HepG2 (cell line): ENCODE measurements at regions not wholly inside any gene's neighbourhood (a gene's known extent, or its start where the extent isn't known, plus 50 kb on each side); places are given as distances from the start of the nearest gene placed in this dataset.

Experiments used
- ATAC-seq: fragments of 200-7000 bp; cut with Tn5 transposase; 3 replicates; pipeline ENCODE4 v1.9.1; 2020; ENCODE audit warnings: mild to moderate bottlenecking, moderate library complexity
- BruUV-seq: library from RNA; stranded (reverse); fragments of 400-500 nt; replicated peaks from 2 replicates; lab custom pipeline; 2021; lab: Mats Ljungman, UMichigan
- CTCF ChIA-PET: fragments of 300-600 bp; formaldehyde crosslinking; extraction: SDS; loops from one replicate; lab custom pipeline; 2021; ENCODE audit warnings: low total read pairs, inconsistent platforms, low intra/inter-chr PET ratio; lab: Yijun Ruan, JAX
- POLR2A ChIA-PET: fragments of 350-600 bp; sonication (Branson Sonifier 250); formaldehyde crosslinking; loops from one replicate; lab custom pipeline; 2020; ENCODE audit warnings: antibody characterized with exemption, inconsistent platforms; lab: Yijun Ruan, JAX
- DNase-seq: peaks from one replicate; pipeline ENCODE4 v3.0.0-alpha.2; 2015; ENCODE audit warnings: low spot score
- FAIRE-seq: peaks from 3 replicates; lab custom pipeline; 2011; peaks lifted over from hg19 to GRCh38; lab: Jason Lieb, UNC
- H2AFZ ChIP-seq: one replicate; pipeline ENCODE4 v1.6.1; 2011; ENCODE audit warnings: low read length, inconsistent platforms
- H3K27ac ChIP-seq: fragments of 300-600 bp; 3 replicates; pipeline ENCODE4 v1.8.0; 2011; ENCODE audit warnings: mixed run types, mild to moderate bottlenecking, mixed read lengths, low read length, inconsistent platforms; ENCODE audit not compliant: insufficient read depth; ENCODE audit errors: extremely low read length
- H3K27me3 ChIP-seq, 2 experiments: fragments of 200-600 bp in 1 of 2; 2 replicates in 1 of 2; 3 replicates in 1 of 2; pipeline versions ENCODE4 v1.6.0 to v1.8.0; 2011; ENCODE audit warnings: low read length in 2 of 2, mild to moderate bottlenecking in 2 of 2, moderate library complexity in 2 of 2, inconsistent platforms in 1 of 2; ENCODE audit not compliant: insufficient read depth in 2 of 2, control insufficient read depth in 1 of 2
- H3K36me3 ChIP-seq, 2 experiments: fragments of 200-600 bp in 1 of 2; replicated peaks in 1 of 2; 2 replicates in 1 of 2; 3 replicates in 1 of 2; pipeline versions ENCODE4 v1.5.1 to v1.8.0; 2011; ENCODE audit warnings: low read length in 2 of 2, inconsistent platforms in 1 of 2; ENCODE audit not compliant: insufficient read depth in 2 of 2, control insufficient read depth in 1 of 2
- H3K4me1 ChIP-seq: 2 replicates; pipeline ENCODE4 v1.5.1; 2012; ENCODE audit warnings: low read length, inconsistent platforms; ENCODE audit not compliant: insufficient read depth
- H3K4me2 ChIP-seq: 2 replicates; pipeline ENCODE4 v1.6.0; 2011; ENCODE audit warnings: low read depth, low read length, inconsistent platforms
- H3K4me3 ChIP-seq, 3 experiments: fragments of 200-600 bp in 1 of 3; sonication (generic), shearing (Covaris generic) in 1 of 3; replicated peaks in 1 of 3; 2 replicates each; pipeline ENCODE4 v1.5.1; 2011 to 2016; ENCODE audit warnings: low read length in 3 of 3, inconsistent platforms in 2 of 3, low read depth in 2 of 3, mild to moderate bottlenecking in 2 of 3, control low read depth in 1 of 3, mixed read lengths in 1 of 3; ENCODE audit not compliant: insufficient read depth in 1 of 3
- H3K79me2 ChIP-seq: one replicate; pipeline ENCODE4 v1.6.1; 2011; ENCODE audit warnings: low read length, inconsistent platforms; ENCODE audit not compliant: insufficient read depth
- H3K9ac ChIP-seq: 2 replicates; pipeline ENCODE4 v1.6.0; 2011; ENCODE audit warnings: mild to moderate bottlenecking, low read depth, low read length, inconsistent platforms; ENCODE audit not compliant: insufficient read depth
- H3K9me3 ChIP-seq: 2 replicates; pipeline ENCODE4 v1.5.1; 2012; ENCODE audit warnings: mild to moderate bottlenecking, low read length
- H4K20me1 ChIP-seq: 2 replicates; pipeline ENCODE4 v1.6.0; 2011; ENCODE audit warnings: inconsistent platforms, mild to moderate bottlenecking, low read length, moderate library complexity; ENCODE audit not compliant: insufficient read depth
- AKAP8 ChIP-seq: sonication (generic); formaldehyde crosslinking; IDR thresholded peaks from 2 replicates; pipeline ENCODE4 v1.5.1; 2020; ENCODE audit warnings: mild to moderate bottlenecking, missing genetic modification reagents
- POLR2A ChIP-seq, 2 experiments: IDR thresholded peaks; 2 replicates each; pipeline ENCODE4 v1.6.1; 2011; ENCODE audit warnings: low read depth in 2 of 2, low read length in 2 of 2, mild to moderate bottlenecking in 1 of 2, moderate library complexity in 1 of 2; ENCODE audit not compliant: insufficient read depth in 1 of 2
- SNAPC4 ChIP-seq: sonication (generic); formaldehyde crosslinking; IDR thresholded peaks from 2 replicates; pipeline ENCODE4 v1.4.0; 2020; ENCODE audit warnings: mild to moderate bottlenecking, missing genetic modification reagents
- SP140L ChIP-seq: sonication (generic); formaldehyde crosslinking; IDR thresholded peaks from 2 replicates; pipeline ENCODE4 v1.4.0; 2020; ENCODE audit warnings: missing genetic modification reagents, borderline replicate concordance
- SP5 ChIP-seq: IDR thresholded peaks from 2 replicates; pipeline ENCODE4 v1.6.1; 2016; ENCODE audit warnings: low read depth, borderline replicate concordance
- ZNF407 ChIP-seq: sonication (generic); formaldehyde crosslinking; IDR thresholded peaks from one replicate; pipeline ENCODE4 v1.5.1; 2020; ENCODE audit warnings: mild to moderate bottlenecking, missing genetic modification reagents; ENCODE audit errors: not compliant biosample characterization
- ZNF512 ChIP-seq: sonication (generic); formaldehyde crosslinking; IDR thresholded peaks from 2 replicates; pipeline ENCODE4 v1.4.0; 2020; ENCODE audit warnings: mild to moderate bottlenecking, missing genetic modification reagents
- WGBS: methylation state at CpG from one replicate; pipeline ENCODE4 v1.1.6; 2017; ENCODE audit warnings: low lambda C conversion rate; 5-methylcytosine and 5-hydroxymethylcytosine counted together
- in situ Hi-C: cut with HindIII; loops from 2 replicates; pipeline ENCODE4 v1.10.0; 2017; ENCODE audit warnings: low pct_unique_long_range_greater_than_20kb; ENCODE audit not compliant: extremely low pct_ligation_motif_present
- intact Hi-C: fragments of 100-400 bp; cut with micrococcal nuclease; formaldehyde crosslinking; loops from one replicate; pipeline ENCODE4 v1.10.0; 2022; ENCODE audit not compliant: unreplicated experiment
- TF ChIP-seq, protein P1 (sequence below), 2 experiments: fragments of 450-650 bp in 1 of 2; sonication (generic) in 1 of 2; formaldehyde crosslinking; IDR thresholded peaks; 2 replicates each; pipeline versions ENCODE4 v1.5.0 to v1.8.0; 2020 to 2022; ENCODE audit warnings: mild to moderate bottlenecking in 1 of 2, missing genetic modification reagents in 1 of 2

DNA sequence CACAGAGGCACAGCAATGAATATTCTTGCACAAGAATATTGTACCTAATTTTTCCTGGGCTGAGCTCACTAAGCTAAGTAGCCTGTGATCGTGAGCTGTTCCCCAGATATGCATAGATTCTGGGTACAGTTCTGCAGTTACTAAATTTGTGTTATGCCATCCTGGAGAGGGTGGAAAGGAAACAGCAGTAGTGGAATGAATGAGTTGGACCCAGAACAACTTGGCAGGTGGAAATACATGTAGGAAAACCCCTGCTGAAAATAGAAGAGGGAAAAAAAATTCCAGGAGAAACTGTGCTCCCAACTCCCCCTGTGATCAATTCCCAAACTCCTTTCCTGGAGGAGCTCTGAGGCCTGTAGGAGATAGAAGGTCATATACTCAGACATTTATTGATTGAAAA lies 181.5 kb upstream of the MGAT5 start:
- FAIRE-seq = no peak
- no peak for TF ChIP-seq ZNF512 (CRISPR knock-in tag)
- no peak for TF ChIP-seq ZNF407 (CRISPR knock-in tag)
- no peak for TF ChIP-seq POLR2A (IDR thresholded peaks at IDR 0.05; ENCODE audit: insufficient read depth in 1 of 2, low read depth in 2 of 2, low read length in 2 of 2)
- TF ChIP-seq SP5 (CRISPR knock-in tag) = no peak
- TF ChIP-seq SNAPC4 (CRISPR knock-in tag) = no peak
- TF ChIP-seq, protein P1, sequence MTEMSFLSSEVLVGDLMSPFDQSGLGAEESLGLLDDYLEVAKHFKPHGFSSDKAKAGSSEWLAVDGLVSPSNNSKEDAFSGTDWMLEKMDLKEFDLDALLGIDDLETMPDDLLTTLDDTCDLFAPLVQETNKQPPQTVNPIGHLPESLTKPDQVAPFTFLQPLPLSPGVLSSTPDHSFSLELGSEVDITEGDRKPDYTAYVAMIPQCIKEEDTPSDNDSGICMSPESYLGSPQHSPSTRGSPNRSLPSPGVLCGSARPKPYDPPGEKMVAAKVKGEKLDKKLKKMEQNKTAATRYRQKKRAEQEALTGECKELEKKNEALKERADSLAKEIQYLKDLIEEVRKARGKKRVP (CRISPR knock-in tag; IDR thresholded peaks at IDR 0.05) = no peak
- TF ChIP-seq AKAP8 (CRISPR knock-in tag) = no peak
- no peak for TF ChIP-seq SP140L (CRISPR knock-in tag)

More for the DNA sequence above, 181.5 kb upstream of the MGAT5 start:
- Histone ChIP-seq H3K36me3 (no peaks in the 10 kb centered on the region), H3K4me3 (no peak overlapping the region), H3K27ac (no peak overlapping the region), H3K4me1 (no peaks in the 10 kb centered on the region), H3K4me2 (no peak overlapping the region), H3K27me3 (peaks cover 0 to 3% of the 10 kb centered on the region in 2 experiments; a peak in 1 of 5 replicates), H3K9ac (no peak overlapping the region), H3K9me3 (no peaks in the 10 kb centered on the region), H3K79me2 (no peaks in the 10 kb centered on the region), H4K20me1 (no peaks in the 10 kb centered on the region), H2AFZ (no peak overlapping the region)
- DNase-seq (no peak), ATAC-seq (no peak)
- ChIA-PET CTCF (no interaction called here), POLR2A (no interaction called here)
- in situ Hi-C loops = no loop called here
- intact Hi-C loops = no loop called here
- no TSS peak for BruUV-seq
- 3% methylated on average over 1 of the region's 1 CpG for WGBS
